ENCODE measurements at regions not wholly inside any gene's neighbourhood (a gene's known extent, or its start where the extent isn't known, plus 50 kb on each side); places are given as distances from the start of the nearest gene placed in this dataset.
"Not testable (repeated sequence)": the region's sequence is repeated elsewhere in the genome, so short reads cannot be mapped to it uniquely, and the experiment has no call there.

DNA sequence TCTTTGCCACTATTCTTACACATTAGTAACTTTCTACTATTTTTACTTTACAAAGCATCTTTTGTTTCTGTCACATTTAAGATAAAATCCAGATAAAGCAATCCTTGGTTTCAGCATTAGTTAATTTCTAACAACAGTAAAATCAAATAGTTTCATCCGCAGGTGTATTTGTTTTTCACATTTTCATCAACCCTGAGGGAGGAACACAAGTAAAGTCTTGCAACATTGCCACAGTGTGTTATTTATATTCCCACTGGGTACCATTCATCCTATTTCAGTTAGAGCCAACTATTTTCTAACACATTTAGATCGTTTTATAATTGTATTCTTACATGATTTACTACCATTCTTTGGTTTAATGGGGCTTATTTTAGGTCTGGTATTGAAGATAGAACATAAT is 908.7 kb upstream of the CITED2 start:
- no peak for DNase-seq

DNA sequence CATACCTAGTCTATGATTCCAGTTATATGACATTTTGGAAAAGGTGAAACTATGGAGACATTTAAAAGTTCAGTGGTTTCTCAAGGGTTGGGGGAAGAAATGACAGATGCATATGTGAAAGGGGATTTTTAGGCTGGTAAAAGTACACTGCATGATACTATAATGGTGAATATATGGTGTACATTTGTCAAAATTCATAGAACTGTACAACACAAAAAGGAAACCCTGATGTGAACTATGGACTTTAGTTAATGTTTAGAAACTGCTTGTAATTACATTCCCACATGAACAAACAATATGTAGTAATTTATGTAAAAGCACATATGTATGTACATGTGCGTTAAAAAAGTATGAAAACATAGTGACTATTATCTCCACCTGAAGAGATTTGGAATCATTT is 907.3 kb upstream of the CITED2 start:
- no peak for DNase-seq

DNA sequence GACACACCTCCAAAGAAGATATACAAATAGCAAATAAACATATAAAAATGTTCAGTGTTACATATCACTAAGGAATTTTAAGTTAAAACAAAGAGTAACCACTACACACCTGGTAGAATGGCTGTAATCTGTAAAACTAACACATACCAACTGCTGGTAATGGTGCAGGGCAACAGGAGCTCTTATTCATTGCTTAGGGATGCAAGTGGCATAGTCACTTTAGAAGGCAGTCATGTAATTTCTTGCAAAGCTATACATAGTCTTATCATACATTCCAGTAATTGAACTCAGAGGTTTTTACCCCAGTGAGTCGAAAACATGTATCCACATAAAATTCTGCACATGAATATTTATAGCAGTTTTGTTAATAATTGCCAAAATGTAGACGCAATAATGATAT is 906.8 kb upstream of the CITED2 start:
- no peak for DNase-seq

GRCh38 chr6:140276719-140277118 is 902.3 kb upstream of the CITED2 start:
- DNase-seq = no peak

- no peak for DNase-seq
These were observed 901.7 kb upstream of the CITED2 start for GRCh38 chr6:140276133-140276532.

DNA sequence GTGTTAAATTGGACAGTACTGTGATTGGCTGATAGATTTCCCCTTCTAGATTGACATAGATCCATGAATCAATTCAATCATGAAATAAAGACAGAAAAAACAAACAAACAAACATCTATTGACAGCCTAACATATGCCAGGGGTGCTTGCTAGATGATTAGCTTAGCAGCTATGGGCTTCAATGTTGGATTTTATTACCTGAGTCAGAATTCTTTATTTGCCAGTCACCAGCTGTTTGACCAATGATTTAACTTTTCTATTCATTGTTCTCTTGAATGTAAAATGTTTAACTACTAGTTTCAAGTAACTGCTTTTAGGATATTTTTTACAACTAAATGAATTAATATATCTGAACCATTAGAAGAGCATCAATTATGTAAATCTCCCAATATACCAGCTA is 901.3 kb upstream of the CITED2 start:
- DNase-seq = no peak

GRCh38 chr6:140274548-140274947 is 900.1 kb upstream of the CITED2 start:
- DNase-seq = no peak

DNA sequence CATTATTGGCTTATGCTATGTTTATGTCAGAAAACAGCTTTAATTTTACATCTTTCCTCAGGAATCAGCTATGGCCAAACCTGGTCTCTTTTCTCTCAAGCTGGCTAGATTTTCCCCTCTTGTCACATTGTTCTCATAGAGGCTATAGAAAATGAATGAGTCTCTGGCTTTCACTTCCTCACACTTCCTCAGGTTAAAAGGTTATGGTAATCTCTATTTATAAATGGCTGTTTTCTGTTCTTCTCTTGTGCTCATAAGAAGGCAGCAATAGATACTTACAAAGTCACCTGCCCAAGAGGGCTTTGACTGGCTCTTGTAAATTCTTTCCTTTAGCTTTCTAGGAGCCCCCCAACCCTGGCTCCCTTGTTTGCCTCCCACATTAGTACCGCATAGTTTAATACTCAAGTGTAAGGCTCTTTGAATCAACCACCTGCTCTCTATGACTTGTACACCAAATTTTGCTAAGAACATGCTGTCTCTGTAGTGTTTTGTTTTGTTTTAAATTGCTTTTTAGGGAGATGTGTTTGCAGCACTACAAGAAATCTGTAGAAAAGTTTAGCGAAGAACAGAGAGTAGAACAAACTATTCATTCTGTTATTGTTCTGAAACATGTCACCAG is 897.4 kb upstream of the CITED2 start:
- DNase-seq = no peak

GRCh38 chr6:140269591-140270165 is 895.2 kb upstream of the CITED2 start:
- DNase-seq = no peak

GRCh38 chr6:140264431-140264830 is 890.0 kb upstream of the CITED2 start:
- DNase-seq = no peak

DNA sequence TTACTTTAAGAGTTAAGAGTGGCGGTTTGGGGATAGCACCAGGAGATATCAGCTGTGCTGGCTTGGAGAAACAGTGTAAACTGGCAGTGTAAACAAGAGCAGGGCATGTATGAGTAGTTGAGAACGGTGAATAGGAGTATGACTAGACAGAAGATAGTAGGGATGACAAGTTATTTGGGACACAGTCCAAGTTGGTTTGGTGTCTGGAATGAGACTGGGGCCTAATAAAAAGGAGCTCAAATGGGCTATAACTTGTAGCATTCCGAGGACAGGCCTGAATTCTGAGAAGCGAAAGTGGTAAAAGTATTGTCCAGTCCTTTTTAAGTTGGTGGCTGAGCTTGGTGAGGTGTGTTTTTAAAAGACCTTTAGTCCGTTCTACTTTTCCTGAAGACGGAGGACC is 883.9 kb upstream of the CITED2 start:
- not testable (repeated sequence) for DNase-seq

DNA sequence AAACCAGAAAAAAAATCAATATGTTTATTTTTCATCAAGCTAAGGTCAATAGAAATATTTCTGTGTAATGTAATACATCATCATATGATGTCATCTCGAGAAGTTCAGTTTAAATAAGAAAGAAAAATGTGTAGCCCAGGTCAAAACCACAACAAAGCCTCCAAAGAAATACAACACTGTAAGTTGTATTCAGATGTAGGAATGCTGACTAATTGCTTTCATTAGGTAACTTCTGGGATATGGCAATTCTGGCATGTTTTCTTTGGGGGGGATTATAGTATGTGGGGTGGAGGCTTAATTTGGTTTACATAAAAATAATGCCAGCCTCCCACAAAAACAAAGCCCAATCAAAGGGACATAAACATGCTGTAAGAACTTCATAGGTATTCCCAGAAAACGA is 881.8 kb upstream of the CITED2 start:
- DNase-seq = no peak

GRCh38 chr6:140253096-140253495 is 878.6 kb upstream of the CITED2 start:
- DNase-seq = no peak

GRCh38 chr6:140252099-140252498 is 877.7 kb upstream of the CITED2 start:
- no peak for DNase-seq

- DNase-seq = no peak
These were observed 871.0 kb upstream of the CITED2 start for GRCh38 chr6:140245296-140246040.

DNA sequence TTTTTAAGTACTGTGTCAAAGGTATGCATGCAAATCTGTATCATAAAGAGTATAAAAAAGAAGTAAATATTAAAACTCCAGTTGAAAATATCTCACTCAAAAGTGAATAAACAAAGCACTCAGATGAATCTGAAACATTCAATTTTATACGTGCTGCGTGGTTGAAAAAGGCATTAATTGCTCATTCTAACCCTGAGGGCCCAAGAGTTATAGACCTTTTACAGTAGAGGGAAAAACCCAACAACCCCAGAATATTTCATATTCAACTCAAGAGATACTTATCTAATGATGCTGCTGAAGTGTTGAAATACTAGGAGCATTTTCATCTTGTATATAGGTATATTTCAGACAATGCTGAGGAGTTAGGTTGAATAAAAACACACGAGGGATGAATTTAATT is 862.8 kb upstream of the CITED2 start:
- DNase-seq = no peak

- DNase-seq = no peak
These were observed 862.3 kb upstream of the CITED2 start for GRCh38 chr6:140236732-140237131.

GRCh38 chr6:140230282-140230681 is 855.8 kb upstream of the CITED2 start:
- no peak for DNase-seq

DNA sequence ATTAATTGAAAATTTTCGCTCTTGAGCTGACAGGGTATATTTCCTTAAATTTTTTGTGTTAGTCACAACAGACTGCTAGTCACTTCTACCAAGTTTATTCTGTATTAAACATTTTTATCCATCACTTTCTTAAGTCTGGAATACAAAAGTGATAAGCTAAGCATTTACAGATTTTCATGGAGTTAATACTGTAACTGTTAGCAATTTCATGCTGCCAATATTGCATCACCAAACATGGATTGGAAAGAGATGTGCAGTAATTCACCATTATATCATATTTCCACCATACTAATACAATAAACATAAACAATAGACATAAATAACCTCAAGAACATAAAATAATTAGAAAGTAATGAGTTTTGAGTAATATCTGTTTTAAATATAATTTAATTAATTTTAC is 854.0 kb upstream of the CITED2 start:
- no peak for DNase-seq

DNA sequence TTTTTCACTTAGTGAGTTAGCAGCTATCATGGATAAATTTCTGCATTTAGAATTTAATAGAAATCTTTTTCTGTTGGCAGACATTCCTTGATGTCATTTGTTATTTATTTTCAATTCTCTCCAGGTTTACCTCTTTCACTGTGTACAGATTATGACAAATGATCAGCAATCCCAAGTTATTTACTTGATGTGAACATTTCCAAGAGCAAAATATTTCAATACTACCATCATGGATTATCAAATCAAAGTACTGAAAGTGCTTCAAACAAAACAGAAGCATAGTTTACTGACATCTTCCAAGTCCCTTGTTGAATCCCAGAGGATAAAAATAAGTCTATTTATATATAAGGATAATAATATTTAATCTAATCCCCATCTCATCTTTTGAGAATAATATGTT is 852.2 kb upstream of the CITED2 start:
- DNase-seq = no peak

DNA sequence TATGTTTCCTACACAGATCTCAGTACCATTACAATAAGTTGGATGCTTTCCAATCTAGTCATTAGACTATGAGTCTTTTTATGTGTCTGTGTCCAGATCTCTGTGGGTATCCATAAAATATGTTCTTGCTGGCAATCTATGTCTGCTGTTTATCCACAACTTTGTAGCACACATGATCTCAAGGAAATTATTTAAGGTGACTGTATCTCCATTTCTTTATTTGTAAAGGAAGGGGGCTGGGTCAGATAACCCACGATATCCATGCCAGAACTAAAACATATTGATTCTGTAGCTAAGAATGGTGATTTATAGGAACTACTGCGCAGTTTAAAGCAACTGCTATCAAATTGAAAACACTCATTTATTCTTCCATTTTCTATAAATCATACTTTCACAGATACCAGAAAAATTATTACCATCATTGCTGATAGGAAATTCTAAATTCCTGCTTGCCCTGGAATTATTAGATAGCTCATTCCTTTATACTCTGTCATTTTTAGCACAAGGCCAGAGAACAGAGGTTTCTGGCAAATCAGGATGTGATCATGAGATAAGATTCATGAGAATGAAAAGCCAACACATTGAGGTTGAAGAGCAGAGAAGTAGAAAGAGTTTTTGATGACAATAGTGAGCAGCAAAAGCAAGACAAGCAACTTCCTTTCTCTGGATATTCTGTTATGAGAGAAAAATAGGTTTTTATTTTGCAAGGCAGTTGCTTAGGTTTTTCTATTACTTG is 851.4 kb upstream of the CITED2 start:
- no peak for DNase-seq

DNA sequence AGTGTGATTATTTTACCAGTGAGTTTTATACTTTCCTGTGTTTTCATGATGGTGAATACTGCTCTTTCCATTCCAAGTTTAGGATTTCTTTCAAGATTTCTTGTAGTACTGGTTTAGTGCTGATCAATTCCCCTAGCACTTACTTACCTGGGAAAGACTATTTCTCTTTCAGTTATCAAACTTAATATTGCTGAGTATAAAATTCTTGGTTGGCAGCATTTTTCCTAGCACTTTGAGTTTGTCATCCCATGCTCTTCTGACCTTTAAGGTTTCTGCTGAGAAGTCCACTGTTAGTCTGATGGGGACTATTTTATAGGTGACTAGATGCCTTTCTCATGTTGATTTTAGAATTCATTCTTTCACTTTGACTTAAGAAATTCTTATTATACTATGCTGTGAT is 842.8 kb upstream of the CITED2 start:
- DNase-seq = no peak

GRCh38 chr6:140209775-140210174 is 835.3 kb upstream of the CITED2 start:
- DNase-seq = no peak

DNA sequence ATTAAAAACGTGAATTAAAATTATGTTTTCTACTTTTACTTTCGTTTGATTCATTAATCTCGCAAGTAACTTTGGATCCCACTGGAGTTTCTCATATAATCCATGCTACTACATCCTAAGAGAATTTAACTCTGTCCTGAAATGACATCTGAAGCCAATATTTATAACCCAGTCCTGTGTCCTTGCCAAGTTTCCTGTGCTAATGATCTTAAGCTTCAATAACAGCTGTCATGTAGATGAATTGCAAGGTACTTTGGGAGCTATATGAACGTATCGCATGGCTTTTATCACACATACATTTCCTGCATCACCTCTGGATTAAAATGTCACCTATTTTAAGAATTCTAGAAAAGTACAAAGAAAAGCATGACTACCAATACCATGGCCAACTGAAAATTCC is 833.8 kb upstream of the CITED2 start:
- no peak for DNase-seq
